GM12892 (cell line): ENCODE measurements at regions not wholly inside any gene's neighbourhood (a gene's known extent, or its start where the extent isn't known, plus 50 kb on each side); places are given as distances from the start of the nearest gene placed in this dataset.

Experiments
- POLR2A ChIP-seq: IDR thresholded peaks from 2 replicates; pipeline ENCODE4 v1.6.1; 2011; ENCODE audit warnings: low read depth, low read length, control low read depth
- POLR2AphosphoS5 ChIP-seq: IDR thresholded peaks from 2 replicates; pipeline ENCODE4 v1.6.1; 2011; ENCODE audit warnings: low read depth, low read length, control low read depth
- TAF1 ChIP-seq: IDR thresholded peaks from 2 replicates; pipeline ENCODE4 v1.6.1; 2011; ENCODE audit warnings: low read depth, mild to moderate bottlenecking, control low read depth, low read length, borderline replicate concordance

DNA sequence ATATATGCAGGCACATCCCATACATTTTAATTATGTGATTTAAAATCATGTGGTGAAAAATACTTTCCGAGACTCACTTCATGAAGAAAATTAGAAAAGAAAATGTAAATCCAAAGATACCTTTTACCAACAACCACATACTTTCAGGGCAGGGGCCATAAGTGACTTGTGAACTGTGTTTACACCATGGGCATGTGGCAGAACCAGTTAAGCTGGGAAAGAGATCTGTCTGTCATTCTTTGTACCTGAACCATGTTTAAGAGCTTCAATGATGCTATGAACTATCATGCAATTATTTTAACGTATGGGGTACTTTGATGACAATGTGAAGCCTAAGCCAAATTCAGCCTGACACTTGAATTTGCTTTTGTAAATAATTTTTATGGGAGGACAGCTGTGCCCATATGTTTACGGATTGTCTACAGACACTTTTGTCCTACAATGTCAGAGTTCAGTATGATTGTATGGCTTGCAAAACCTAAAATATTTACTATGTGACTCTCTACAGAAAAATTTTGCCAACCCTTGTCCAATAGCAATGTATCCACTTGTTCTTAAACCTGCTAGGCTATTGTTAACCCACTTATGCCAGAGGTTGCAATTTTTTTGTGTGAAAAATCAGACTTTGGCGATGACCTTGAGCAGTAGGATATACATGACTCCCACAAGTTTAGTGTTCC is 654.6 kb downstream of the TNS3 start:
- TF ChIP-seq POLR2AphosphoS5 (no peak), POLR2A (no peak), TAF1 (no peak)
